ENCODE measurements at regions not wholly inside any gene's neighbourhood (a gene's known extent, or its start where the extent isn't known, plus 50 kb on each side); places are given as distances from the start of the nearest gene placed in this dataset.
"Not testable (repeated sequence)": the region's sequence is repeated elsewhere in the genome, so short reads cannot be mapped to it uniquely, and the experiment has no call there.

DNA sequence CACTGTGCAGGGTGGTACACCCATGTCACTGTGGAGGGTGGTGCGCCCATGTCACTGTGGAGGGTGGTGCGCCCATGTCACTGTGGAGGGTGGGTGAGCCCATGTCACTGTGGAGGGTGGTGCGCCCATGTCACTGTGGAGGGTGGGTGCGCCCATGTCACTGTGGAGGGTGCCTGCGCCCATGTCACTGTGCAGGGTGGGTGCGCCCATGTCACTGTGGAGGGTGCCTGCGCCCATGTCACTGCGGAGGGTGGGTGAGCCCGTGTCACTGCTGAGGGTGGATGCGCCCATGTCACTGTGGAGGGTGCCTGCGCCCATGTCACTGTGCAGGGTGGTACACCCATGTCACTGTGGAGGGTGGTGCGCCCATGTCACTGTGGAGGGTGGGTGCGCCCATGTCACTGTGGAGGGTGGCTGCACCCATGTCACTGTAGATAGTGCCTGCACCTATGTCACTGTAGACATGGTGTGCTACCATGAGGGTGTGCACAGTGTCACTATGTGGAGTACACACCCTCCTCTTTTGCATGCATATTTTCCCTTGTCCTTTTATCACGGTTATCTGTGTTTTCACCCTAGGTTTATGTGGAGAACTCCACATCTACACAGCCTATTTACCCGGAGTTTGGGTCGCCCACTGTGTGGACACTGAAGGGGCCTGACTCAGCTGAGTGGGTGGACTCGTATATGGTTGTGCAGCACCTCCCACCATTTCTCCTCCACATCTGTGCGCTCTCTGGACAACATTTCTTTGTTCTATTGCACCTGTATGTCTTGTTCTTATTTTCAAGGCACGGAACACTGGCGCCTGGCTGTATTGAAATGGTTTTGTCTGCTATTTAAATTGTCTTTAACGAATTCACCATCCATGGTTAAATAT lies 222.4 kb downstream of the ERMARD start:
- H3K27me3 ChIP-seq (ENCODE audit: control insufficient read depth in 1 of 2, insufficient read depth in 2 of 2, low read length in 1 of 2); H3K4me3 ChIP-seq (ENCODE audit: low read length in 2 of 2); intact Hi-C loops (cut with DNase I); H3K36me3 ChIP-seq (ENCODE audit: control insufficient read depth in 1 of 2, insufficient read depth in 2 of 2, low read length in 1 of 2); H3K9me3 ChIP-seq (ENCODE audit: control insufficient read depth, low read length); H3K4me1 ChIP-seq (ENCODE audit: control insufficient read depth in 1 of 2, insufficient read depth in 2 of 2, low read length in 2 of 2); H3K27ac ChIP-seq (ENCODE audit: low read depth in 1 of 2, low read length in 2 of 2); ATAC-seq (ENCODE audit: low FRiP score): not testable (repeated sequence)
- 84 to 87% methylated on average over 21 of the region's 21 CpGs for WGBS, 2 donors
- peak; percentile 25 to 51 for DNase-seq

DNA sequence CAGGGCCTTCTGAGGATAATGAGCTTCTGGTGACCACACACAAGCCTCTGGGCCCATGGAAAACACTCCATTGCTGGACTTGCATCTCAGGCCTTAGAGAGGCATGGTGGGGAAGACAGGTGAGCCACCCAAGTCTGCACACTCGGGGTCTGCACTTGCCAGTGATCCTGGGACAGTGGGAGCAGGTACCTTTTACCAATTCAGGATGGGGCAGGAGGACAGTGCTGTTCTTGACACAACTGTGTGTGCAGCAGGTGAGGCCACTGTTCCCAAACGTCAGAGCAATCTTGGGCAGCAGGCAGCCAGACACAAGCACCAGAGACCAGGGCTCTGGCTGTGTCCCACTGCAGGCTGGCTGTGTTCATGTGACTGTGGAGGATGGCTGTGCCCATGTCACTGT lies 221.3 kb downstream of the ERMARD start:
- Histone ChIP-seq H3K4me3 (ENCODE audit: low read length in 2 of 2) (no peak overlapping the region), H3K27ac (ENCODE audit: low read depth in 1 of 2, low read length in 2 of 2) (no peak overlapping the region), H3K36me3 (ENCODE audit: control insufficient read depth in 1 of 2, insufficient read depth in 2 of 2, low read length in 1 of 2) (no peaks in the 10 kb centered on the region), H3K9me3 (ENCODE audit: control insufficient read depth, low read length) (no peaks in the 10 kb centered on the region), H3K4me1 (ENCODE audit: control insufficient read depth in 1 of 2, insufficient read depth in 2 of 2, low read length in 2 of 2) (no peaks in the 10 kb centered on the region), H3K27me3 (ENCODE audit: control insufficient read depth in 1 of 2, insufficient read depth in 2 of 2, low read length in 1 of 2) (no peaks in the 10 kb centered on the region)
- 73 to 82% methylated on average over 2 of the region's 2 CpGs for WGBS, 2 donors
- intact Hi-C loops (cut with DNase I) = no loop called here
- DNase-seq (peak; percentile 24 to 34), ATAC-seq (ENCODE audit: low FRiP score) (no peak)

DNA sequence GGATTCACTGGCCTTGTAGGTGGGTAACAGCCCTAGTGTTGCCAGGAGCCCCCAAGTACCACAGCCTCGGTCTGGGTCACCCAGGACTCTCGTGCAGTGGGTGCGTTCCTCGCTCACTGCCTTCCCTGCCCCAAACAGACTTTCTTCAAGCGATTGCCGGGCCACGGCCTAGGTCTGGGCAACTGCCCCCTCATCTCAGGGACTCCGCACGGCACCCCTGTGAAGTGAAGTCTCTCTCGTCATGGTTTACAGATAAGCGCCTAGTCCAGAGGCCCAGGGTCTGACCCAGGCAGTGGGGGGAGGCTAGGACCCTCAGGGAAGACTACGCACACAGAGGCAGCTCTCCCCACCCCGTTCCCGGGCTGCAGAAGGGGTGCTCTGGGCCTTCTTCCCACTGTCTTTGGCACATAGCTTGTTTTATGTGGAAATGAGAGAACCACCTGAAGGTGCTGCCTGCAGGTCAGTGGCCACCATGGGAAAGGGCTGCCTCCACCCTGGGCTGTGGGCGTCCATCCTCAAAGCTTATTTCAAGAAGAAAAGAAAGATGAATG lies 220.8 kb downstream of the ERMARD start:
- no peaks in the 10 kb centered on the region for H3K4me1 ChIP-seq (ENCODE audit: control insufficient read depth in 1 of 2, insufficient read depth in 2 of 2, low read length in 2 of 2)
- DNase-seq = peak; percentile 27 to 71
- no peaks in the 10 kb centered on the region for H3K36me3 ChIP-seq (ENCODE audit: control insufficient read depth in 1 of 2, insufficient read depth in 2 of 2, low read length in 1 of 2)
- ATAC-seq (ENCODE audit: low FRiP score) = no peak
- intact Hi-C loops (cut with DNase I) = no loop called here
- H3K27ac ChIP-seq (ENCODE audit: low read depth in 1 of 2, low read length in 2 of 2) = no peak overlapping the region
- 86 to 92% methylated on average over 15 of the region's 15 CpGs for WGBS, 2 donors
- no peak overlapping the region for H3K4me3 ChIP-seq (ENCODE audit: low read length in 2 of 2)
- no peaks in the 10 kb centered on the region for H3K27me3 ChIP-seq (ENCODE audit: control insufficient read depth in 1 of 2, insufficient read depth in 2 of 2, low read length in 1 of 2)
- no peaks in the 10 kb centered on the region for H3K9me3 ChIP-seq (ENCODE audit: control insufficient read depth, low read length)

DNA sequence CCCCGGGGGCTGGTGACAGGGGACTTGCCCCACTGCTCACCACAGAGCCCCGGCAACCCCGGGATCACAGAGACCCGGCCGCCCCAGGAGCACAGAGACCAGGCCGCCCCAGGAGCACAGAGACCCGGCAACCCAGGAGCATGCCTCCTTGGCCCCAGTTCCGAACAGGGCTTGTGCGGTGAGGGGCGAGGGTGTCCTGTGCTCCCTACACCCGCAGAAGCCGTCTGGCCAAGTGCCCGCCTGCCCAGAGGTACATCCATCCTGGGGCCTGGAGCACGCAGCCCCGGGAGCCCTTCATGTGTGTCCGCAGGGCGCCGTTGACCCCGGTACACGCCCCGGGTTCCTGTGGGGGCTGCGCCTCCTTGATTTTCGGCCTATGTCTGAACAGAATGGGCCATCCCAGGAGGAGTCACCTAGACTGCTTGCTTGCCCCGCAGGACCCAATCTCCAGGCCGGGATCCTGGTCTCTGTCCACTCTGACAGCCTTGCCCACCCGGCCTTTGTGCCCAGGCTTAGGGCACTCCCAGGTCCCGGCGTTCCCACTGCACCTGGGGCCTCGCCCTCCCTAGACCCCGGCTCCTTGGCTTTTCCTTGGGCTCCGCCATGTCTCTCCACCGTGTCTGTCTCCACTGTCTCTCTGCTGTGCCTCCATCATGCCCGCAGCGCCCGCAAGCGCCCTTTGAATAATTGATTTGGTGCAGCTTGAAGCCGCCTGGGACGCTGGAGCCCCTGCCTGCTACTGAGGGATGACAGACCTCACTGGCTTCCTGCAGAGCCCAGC lies 219.8 kb downstream of the ERMARD start:
- Histone ChIP-seq H3K27me3 (ENCODE audit: control insufficient read depth in 1 of 2, insufficient read depth in 2 of 2, low read length in 1 of 2) (no peaks in the 10 kb centered on the region), H3K9me3 (ENCODE audit: control insufficient read depth, low read length) (no peaks in the 10 kb centered on the region), H3K27ac (ENCODE audit: low read depth in 1 of 2, low read length in 2 of 2) (no peak overlapping the region), H3K36me3 (ENCODE audit: control insufficient read depth in 1 of 2, insufficient read depth in 2 of 2, low read length in 1 of 2) (no peaks in the 10 kb centered on the region), H3K4me1 (ENCODE audit: control insufficient read depth in 1 of 2, insufficient read depth in 2 of 2, low read length in 2 of 2) (no peaks in the 10 kb centered on the region), H3K4me3 (ENCODE audit: low read length in 2 of 2) (no peak overlapping the region)
- intact Hi-C loops (cut with DNase I) = no loop called here
- 92 to 94% methylated on average over 32 to 38 of the region's 38 CpGs for WGBS, 2 donors
- DNase-seq (peak in 1 of 2 donors; percentile 69), ATAC-seq (ENCODE audit: low FRiP score) (no peak)

DNA sequence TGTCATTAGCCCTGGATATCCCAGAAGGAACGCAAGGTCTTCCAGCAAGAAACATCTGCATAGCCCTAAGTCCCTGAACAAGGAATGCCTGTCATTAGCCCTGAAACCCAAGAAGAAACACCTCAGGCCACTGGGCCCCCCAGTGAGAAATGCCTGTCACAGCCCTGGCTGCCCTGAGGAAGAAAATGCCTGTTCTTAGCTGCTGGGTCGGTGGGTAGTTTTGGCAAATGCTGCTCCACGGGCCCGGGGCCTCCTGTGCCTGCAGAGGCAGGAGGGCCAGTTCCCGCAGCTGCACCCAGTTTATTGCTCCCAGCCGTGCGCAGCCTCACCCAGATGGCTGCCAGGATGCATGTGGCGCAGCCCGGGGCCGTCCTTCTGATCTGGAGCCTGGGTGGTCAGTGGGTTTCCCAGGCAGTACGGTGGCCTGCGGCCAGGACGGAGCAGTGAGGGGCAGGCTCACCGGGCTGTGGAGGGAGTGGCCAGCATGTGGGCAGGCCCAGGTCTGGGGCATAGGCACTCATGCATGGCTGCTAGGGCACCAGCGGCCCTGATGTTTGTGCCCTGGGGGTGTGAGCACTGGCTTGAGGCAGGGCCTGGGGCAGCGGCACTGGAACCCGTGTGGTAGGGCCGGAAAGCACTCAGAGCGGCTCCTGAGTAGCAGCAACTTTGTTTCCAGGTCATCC lies 219.0 kb downstream of the ERMARD start:
- H3K36me3 ChIP-seq (ENCODE audit: control insufficient read depth in 1 of 2, insufficient read depth in 2 of 2, low read length in 1 of 2) = no peaks in the 10 kb centered on the region
- DNase-seq (peak in 1 of 2 donors; percentile 68), ATAC-seq (ENCODE audit: low FRiP score) (no peak)
- H3K9me3 ChIP-seq (ENCODE audit: control insufficient read depth, low read length) = no peaks in the 10 kb centered on the region
- H3K4me1 ChIP-seq (ENCODE audit: control insufficient read depth in 1 of 2, insufficient read depth in 2 of 2, low read length in 2 of 2) = no peaks in the 10 kb centered on the region
- WGBS, 2 donors = 81 to 86% methylated on average over 19 of the region's 19 CpGs
- no peak overlapping the region for H3K4me3 ChIP-seq (ENCODE audit: low read length in 2 of 2)
- intact Hi-C loops (cut with DNase I) = no loop called here
- H3K27me3 ChIP-seq (ENCODE audit: control insufficient read depth in 1 of 2, insufficient read depth in 2 of 2, low read length in 1 of 2) = no peaks in the 10 kb centered on the region
- H3K27ac ChIP-seq (ENCODE audit: low read depth in 1 of 2, low read length in 2 of 2) = no peak overlapping the region

DNA sequence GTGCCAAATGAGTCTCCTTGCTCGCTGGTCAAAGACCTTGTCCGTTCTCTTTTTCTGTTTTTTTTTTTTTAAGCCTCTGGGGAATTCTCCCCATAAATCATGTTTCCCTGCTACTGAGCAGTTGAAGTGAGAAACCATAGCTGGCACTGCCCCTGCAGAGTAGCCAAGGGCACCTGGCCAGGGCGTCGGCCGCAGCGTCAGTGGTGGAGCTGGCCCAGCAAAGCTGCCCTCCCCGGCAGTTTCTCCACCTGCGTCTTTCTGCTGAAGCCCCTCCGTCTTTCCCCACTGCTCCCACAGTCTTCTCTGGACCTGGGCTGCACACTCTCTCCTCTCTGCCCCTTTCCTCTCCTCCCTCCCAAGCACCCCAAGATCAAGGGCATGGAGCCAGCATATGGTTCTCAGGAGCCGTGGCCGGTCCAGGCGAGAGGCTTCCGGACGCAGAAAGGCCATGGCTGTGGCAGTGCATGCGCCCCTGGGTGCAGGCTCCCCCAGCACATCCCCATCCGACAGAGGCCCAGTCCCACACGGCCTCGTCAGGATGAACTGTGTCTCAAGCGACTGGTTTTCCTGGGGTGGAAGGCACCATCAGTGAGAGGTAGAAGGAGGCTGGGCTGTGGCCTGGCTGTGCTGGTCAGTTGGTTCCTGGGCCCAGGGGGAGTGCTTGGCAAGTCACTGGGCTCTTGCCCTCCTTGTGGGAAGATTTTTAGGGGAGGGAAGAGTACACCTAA lies 218.1 kb downstream of the ERMARD start:
- 87 to 89% methylated on average over 19 of the region's 19 CpGs for WGBS, 2 donors
- H3K27ac ChIP-seq (ENCODE audit: low read depth in 1 of 2, low read length in 2 of 2) = no peak overlapping the region

DNA sequence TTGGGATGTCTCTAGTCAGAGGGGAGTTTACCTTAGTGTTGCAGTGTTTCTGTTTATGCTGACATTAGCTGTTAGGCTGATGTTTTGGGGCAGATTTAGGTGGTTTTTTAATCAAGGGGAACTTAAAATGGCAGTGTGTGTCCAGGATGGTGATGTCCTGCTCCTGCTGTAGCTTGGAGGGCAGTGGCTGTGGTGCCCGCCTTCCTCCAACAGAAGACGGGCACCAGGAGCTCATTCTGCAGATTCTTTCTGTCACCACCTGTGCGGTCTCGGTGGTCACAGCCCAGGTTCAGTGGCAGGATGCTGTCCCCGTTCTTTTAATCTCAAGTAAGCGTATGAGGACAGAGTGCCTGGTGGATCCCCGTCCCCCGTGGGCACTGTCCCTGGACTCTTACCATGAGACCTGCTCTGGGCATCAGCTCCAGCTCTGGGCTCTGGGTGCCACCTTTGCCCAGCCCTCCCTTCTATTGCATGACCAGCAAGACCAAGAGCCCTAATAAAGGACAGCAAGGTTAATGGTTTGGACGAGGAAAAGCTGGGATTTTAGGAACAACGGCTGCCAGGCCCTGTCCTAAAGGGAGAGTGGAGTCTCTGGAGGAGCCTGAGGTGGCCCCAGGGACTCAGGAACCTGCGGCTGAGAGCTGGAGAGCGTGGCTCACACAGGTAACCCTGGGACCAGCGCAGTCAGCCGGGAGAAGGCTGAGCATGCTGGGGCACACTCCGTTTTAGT lies 217.3 kb downstream of the ERMARD start:
- DNase-seq = peak in 1 of 2 donors; percentile 57
- H3K9me3 ChIP-seq (ENCODE audit: control insufficient read depth, low read length) = no peaks in the 10 kb centered on the region
- 80 to 82% methylated on average over 15 of the region's 15 CpGs for WGBS, 2 donors
- no peak overlapping the region for H3K27ac ChIP-seq (ENCODE audit: low read depth in 1 of 2, low read length in 2 of 2)
- H3K36me3 ChIP-seq (ENCODE audit: control insufficient read depth in 1 of 2, insufficient read depth in 2 of 2, low read length in 1 of 2) = no peaks in the 10 kb centered on the region
- H3K27me3 ChIP-seq (ENCODE audit: control insufficient read depth in 1 of 2, insufficient read depth in 2 of 2, low read length in 1 of 2) = no peaks in the 10 kb centered on the region
- ATAC-seq (ENCODE audit: low FRiP score) = no peak
- intact Hi-C loops (cut with DNase I) = loop anchor here in 1 of 2 donors (1.0 kb wide), 1 partner anchor 26 kb away; no protein-coding TSS in a partner anchor
- no peak overlapping the region for H3K4me3 ChIP-seq (ENCODE audit: low read length in 2 of 2)
- H3K4me1 ChIP-seq (ENCODE audit: control insufficient read depth in 1 of 2, insufficient read depth in 2 of 2, low read length in 2 of 2) = no peaks in the 10 kb centered on the region

More for the DNA sequence above, 218.1 kb downstream of the ERMARD start:
- Histone ChIP-seq H3K4me1 (ENCODE audit: control insufficient read depth in 1 of 2, insufficient read depth in 2 of 2, low read length in 2 of 2) (no peaks in the 10 kb centered on the region), H3K9me3 (ENCODE audit: control insufficient read depth, low read length) (no peaks in the 10 kb centered on the region), H3K4me3 (ENCODE audit: low read length in 2 of 2) (no peak overlapping the region), H3K36me3 (ENCODE audit: control insufficient read depth in 1 of 2, insufficient read depth in 2 of 2, low read length in 1 of 2) (no peaks in the 10 kb centered on the region), H3K27me3 (ENCODE audit: control insufficient read depth in 1 of 2, insufficient read depth in 2 of 2, low read length in 1 of 2) (no peaks in the 10 kb centered on the region)
- intact Hi-C loops (cut with DNase I) = no loop called here
- ATAC-seq (ENCODE audit: low FRiP score) (no peak), DNase-seq (peak in 1 of 2 donors; percentile 48)
